ENCODE measurements at regions not wholly inside any gene's neighbourhood (a gene's known extent, or its start where the extent isn't known, plus 50 kb on each side); places are given as distances from the start of the nearest gene placed in this dataset.

DNA sequence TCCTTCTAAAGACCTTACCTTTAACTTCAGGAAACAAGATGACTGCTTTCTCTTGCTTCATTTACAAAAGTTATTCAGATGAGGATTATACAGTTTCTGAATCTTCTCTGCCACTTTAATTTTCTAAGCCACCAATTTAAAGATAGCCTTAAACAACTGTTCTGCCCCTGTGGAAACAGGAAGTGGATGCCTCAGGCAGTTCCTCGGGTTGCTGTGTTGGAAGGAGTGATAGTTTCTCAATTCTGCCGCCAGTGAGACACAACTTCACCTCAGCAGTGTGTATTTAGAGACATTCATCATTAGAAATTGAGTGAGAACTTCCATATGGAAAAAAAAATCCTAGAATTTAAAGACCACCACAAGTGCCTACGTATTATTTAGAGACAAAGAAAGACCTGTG is 475.1 kb upstream of the WWC1 start:
- intact Hi-C loops (cut with DNase I; ENCODE audit: low total_unique reads), result no loop called here
- no peak overlapping the region for H3K27ac ChIP-seq
- DNase-seq, result peak in 1 of 2 donors; percentile 29

GRCh38 chr5:167816864-167817263 is 474.6 kb upstream of the WWC1 start:
- no peak for DNase-seq
- H3K4me1 ChIP-seq, result peaks cover 0 to 14% (median 6%) of the 10 kb centered on the region in 4 donors
- H3K9me3 ChIP-seq, result no peaks in the 10 kb centered on the region
- TF ChIP-seq CTCF (IDR thresholded peaks at IDR 0.05), result no peak
- H3K27ac ChIP-seq, result no peak overlapping the region
- H3K27me3 ChIP-seq, result no peaks in the 10 kb centered on the region
- no peaks in the 10 kb centered on the region for H3K36me3 ChIP-seq
- intact Hi-C loops (cut with DNase I; ENCODE audit: low total_unique reads), result no loop called here
- no peak overlapping the region for H3K4me3 ChIP-seq

More for the DNA sequence above, 475.1 kb upstream of the WWC1 start:
- TF ChIP-seq CTCF (IDR thresholded peaks at IDR 0.05), result no peak
- Histone ChIP-seq H3K36me3 (no peaks in the 10 kb centered on the region), H3K4me3 (no peak overlapping the region), H3K4me1 (peaks cover 0 to 9% (median 6%) of the 10 kb centered on the region in 4 donors), H3K9me3 (no peaks in the 10 kb centered on the region), H3K27me3 (no peaks in the 10 kb centered on the region)

GRCh38 chr5:167819406-167819805 is 472.0 kb upstream of the WWC1 start:
- Histone ChIP-seq H3K27me3 (no peaks in the 10 kb centered on the region), H3K9me3 (no peaks in the 10 kb centered on the region), H3K4me1 (peaks cover 0 to 24% (median 6%) of the 10 kb centered on the region in 4 donors), H3K36me3 (no peaks in the 10 kb centered on the region), H3K27ac (no peak overlapping the region), H3K4me3 (no peak overlapping the region)
- intact Hi-C loops (cut with DNase I; ENCODE audit: low total_unique reads), result no loop called here
- no peak for DNase-seq
- no peak for TF ChIP-seq CTCF (IDR thresholded peaks at IDR 0.05)

DNA sequence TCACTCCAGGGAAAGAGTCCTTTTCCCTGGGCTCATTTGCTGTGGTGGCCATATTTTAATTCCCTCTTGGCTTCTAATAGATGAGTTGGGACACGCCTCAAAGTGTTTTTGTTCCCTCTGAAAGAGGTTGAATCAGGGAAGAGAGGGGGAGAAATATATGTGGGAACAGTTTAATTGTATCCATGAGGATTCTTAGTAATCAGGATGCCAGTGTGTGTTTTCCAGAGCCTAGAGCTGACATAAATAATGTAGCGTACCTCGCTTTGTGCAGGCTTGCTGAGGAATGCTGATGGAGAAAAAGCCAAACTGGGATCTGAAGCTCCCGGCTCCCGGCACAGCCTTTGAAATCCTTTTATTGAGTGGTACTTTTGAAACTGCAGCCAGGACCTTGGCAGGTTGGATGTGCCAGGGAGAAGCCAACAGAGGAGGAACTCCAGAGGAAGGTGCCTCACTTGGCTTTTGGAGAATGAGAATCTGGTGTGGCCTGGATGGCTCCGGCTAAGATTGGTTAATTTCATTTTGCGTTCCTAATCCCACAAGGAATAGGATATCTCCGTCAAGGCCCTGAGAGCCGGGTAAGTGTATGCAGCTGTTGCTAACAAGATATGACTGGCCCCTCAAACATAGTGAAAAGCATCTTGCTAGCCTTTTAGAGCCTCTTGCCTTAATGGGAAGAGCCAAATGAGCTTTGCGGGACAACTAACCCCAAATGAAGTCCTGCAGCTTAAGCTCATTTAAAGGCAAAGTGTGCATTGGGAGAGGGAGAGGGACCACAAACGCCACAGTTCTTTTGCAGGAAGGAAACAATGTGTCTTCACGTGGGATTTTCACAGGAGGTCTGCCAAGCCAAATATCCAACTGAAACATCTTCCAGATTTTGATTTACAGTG is 471.1 kb upstream of the WWC1 start:
- Histone ChIP-seq H3K36me3 (no peaks in the 10 kb centered on the region), H3K9me3 (no peaks in the 10 kb centered on the region), H3K4me1 (peaks cover 0 to 24% (median 6%) of the 10 kb centered on the region in 4 donors), H3K4me3 (no peak overlapping the region), H3K27ac (no peak overlapping the region), H3K27me3 (no peaks in the 10 kb centered on the region)
- TF ChIP-seq CTCF (IDR thresholded peaks at IDR 0.05), result no peak
- no peak for DNase-seq
- intact Hi-C loops (cut with DNase I; ENCODE audit: low total_unique reads), result no loop called here

GRCh38 chr5:167821151-167821550 is 470.3 kb upstream of the WWC1 start:
- no peaks in the 10 kb centered on the region for H3K9me3 ChIP-seq
- no peak for DNase-seq
- H3K36me3 ChIP-seq, result no peaks in the 10 kb centered on the region
- TF ChIP-seq CTCF (IDR thresholded peaks at IDR 0.05), result no peak
- intact Hi-C loops (cut with DNase I; ENCODE audit: low total_unique reads), result no loop called here
- H3K27me3 ChIP-seq, result no peaks in the 10 kb centered on the region
- peaks cover 0 to 24% (median 6%) of the 10 kb centered on the region in 4 donors for H3K4me1 ChIP-seq
- H3K4me3 ChIP-seq, result no peak overlapping the region
- H3K27ac ChIP-seq, result no peak overlapping the region

Data from tibial artery (tissue), 4 donors.